HepG2 (cell line): ENCODE measurements at regions not wholly inside any gene's neighbourhood (a gene's known extent, or its start where the extent isn't known, plus 50 kb on each side); places are given as distances from the start of the nearest gene placed in this dataset.

ENCODE experiments used
- ATAC-seq: fragments of 200-7000 bp; cut with Tn5 transposase; 3 replicates; pipeline ENCODE4 v1.9.1; 2020; ENCODE audit warnings: mild to moderate bottlenecking, moderate library complexity
- BruUV-seq: library from RNA; stranded (reverse); fragments of 400-500 nt; replicated peaks from 2 replicates; lab custom pipeline; 2021; lab: Mats Ljungman, UMichigan
- CTCF ChIA-PET: fragments of 300-600 bp; formaldehyde crosslinking; extraction: SDS; loops from one replicate; lab custom pipeline; 2021; ENCODE audit warnings: low total read pairs, inconsistent platforms, low intra/inter-chr PET ratio; lab: Yijun Ruan, JAX
- POLR2A ChIA-PET: fragments of 350-600 bp; sonication (Branson Sonifier 250); formaldehyde crosslinking; loops from one replicate; lab custom pipeline; 2020; ENCODE audit warnings: antibody characterized with exemption, inconsistent platforms; lab: Yijun Ruan, JAX
- DNase-seq: peaks from one replicate; pipeline ENCODE4 v3.0.0-alpha.2; 2015; ENCODE audit warnings: low spot score
- FAIRE-seq: peaks from 3 replicates; lab custom pipeline; 2011; peaks lifted over from hg19 to GRCh38; lab: Jason Lieb, UNC
- H2AFZ ChIP-seq: one replicate; pipeline ENCODE4 v1.6.1; 2011; ENCODE audit warnings: low read length, inconsistent platforms
- H3K27ac ChIP-seq: fragments of 300-600 bp; 3 replicates; pipeline ENCODE4 v1.8.0; 2011; ENCODE audit warnings: mixed run types, mild to moderate bottlenecking, mixed read lengths, low read length, inconsistent platforms; ENCODE audit not compliant: insufficient read depth; ENCODE audit errors: extremely low read length
- H3K27me3 ChIP-seq, 2 experiments: fragments of 200-600 bp in 1 of 2; 2 replicates in 1 of 2; 3 replicates in 1 of 2; pipeline versions ENCODE4 v1.6.0 to v1.8.0; 2011; ENCODE audit warnings: low read length in 2 of 2, mild to moderate bottlenecking in 2 of 2, moderate library complexity in 2 of 2, inconsistent platforms in 1 of 2; ENCODE audit not compliant: insufficient read depth in 2 of 2, control insufficient read depth in 1 of 2
- H3K36me3 ChIP-seq, 2 experiments: fragments of 200-600 bp in 1 of 2; replicated peaks in 1 of 2; 2 replicates in 1 of 2; 3 replicates in 1 of 2; pipeline versions ENCODE4 v1.5.1 to v1.8.0; 2011; ENCODE audit warnings: low read length in 2 of 2, inconsistent platforms in 1 of 2; ENCODE audit not compliant: insufficient read depth in 2 of 2, control insufficient read depth in 1 of 2
- H3K4me1 ChIP-seq: 2 replicates; pipeline ENCODE4 v1.5.1; 2012; ENCODE audit warnings: low read length, inconsistent platforms; ENCODE audit not compliant: insufficient read depth
- H3K4me2 ChIP-seq: 2 replicates; pipeline ENCODE4 v1.6.0; 2011; ENCODE audit warnings: low read depth, low read length, inconsistent platforms
- H3K4me3 ChIP-seq, 3 experiments: fragments of 200-600 bp in 1 of 3; sonication (generic), shearing (Covaris generic) in 1 of 3; replicated peaks in 1 of 3; 2 replicates each; pipeline ENCODE4 v1.5.1; 2011 to 2016; ENCODE audit warnings: low read length in 3 of 3, inconsistent platforms in 2 of 3, low read depth in 2 of 3, mild to moderate bottlenecking in 2 of 3, control low read depth in 1 of 3, mixed read lengths in 1 of 3; ENCODE audit not compliant: insufficient read depth in 1 of 3
- H3K79me2 ChIP-seq: one replicate; pipeline ENCODE4 v1.6.1; 2011; ENCODE audit warnings: low read length, inconsistent platforms; ENCODE audit not compliant: insufficient read depth
- H3K9ac ChIP-seq: 2 replicates; pipeline ENCODE4 v1.6.0; 2011; ENCODE audit warnings: mild to moderate bottlenecking, low read depth, low read length, inconsistent platforms; ENCODE audit not compliant: insufficient read depth
- H3K9me3 ChIP-seq: 2 replicates; pipeline ENCODE4 v1.5.1; 2012; ENCODE audit warnings: mild to moderate bottlenecking, low read length
- H4K20me1 ChIP-seq: 2 replicates; pipeline ENCODE4 v1.6.0; 2011; ENCODE audit warnings: inconsistent platforms, mild to moderate bottlenecking, low read length, moderate library complexity; ENCODE audit not compliant: insufficient read depth
- CCAR2 ChIP-seq: fragments of 200-400 bp; formaldehyde crosslinking; optimal IDR thresholded peaks from 2 replicates; pipeline ENCODE3; 2018; ENCODE audit warnings: low read depth, mild to moderate bottlenecking, low read length, moderate library complexity
- GFI1 ChIP-seq: sonication (generic); formaldehyde crosslinking; IDR thresholded peaks from 2 replicates; pipeline ENCODE4 v1.5.0; 2020; ENCODE audit warnings: missing genetic modification reagents, mild to moderate bottlenecking, borderline replicate concordance
- KLF15 ChIP-seq: sonication (generic); formaldehyde crosslinking; IDR thresholded peaks from 2 replicates; pipeline ENCODE4 v1.8.1; 2023; ENCODE audit warnings: borderline replicate concordance, mild to moderate bottlenecking, inconsistent platforms, missing genetic modification reagents, mixed read lengths
- MAFF ChIP-seq: IDR thresholded peaks from 2 replicates; pipeline ENCODE4 v1.6.1; 2011; ENCODE audit warnings: low read depth, low read length, improper control_type of control experiment
- MAFK ChIP-seq, 2 experiments: IDR thresholded peaks in 1 of 2; conservative IDR thresholded peaks in 1 of 2; 2 replicates each; pipeline ENCODE4 v1.6.1; 2011; ENCODE audit warnings: improper control_type of control experiment in 2 of 2, low read length in 2 of 2
- MED8 ChIP-seq: sonication (generic); formaldehyde crosslinking; IDR thresholded peaks from 2 replicates; pipeline ENCODE4 v1.8.1; 2023; ENCODE audit warnings: mild to moderate bottlenecking, missing genetic modification reagents; ENCODE audit not compliant: insufficient replicate concordance
- PITX1 ChIP-seq: sonication (generic); formaldehyde crosslinking; IDR thresholded peaks from 2 replicates; pipeline ENCODE4 v1.5.1; 2020; ENCODE audit warnings: mild to moderate bottlenecking, missing genetic modification reagents
- POLR2A ChIP-seq, 2 experiments: IDR thresholded peaks; 2 replicates each; pipeline ENCODE4 v1.6.1; 2011; ENCODE audit warnings: low read depth in 2 of 2, low read length in 2 of 2, mild to moderate bottlenecking in 1 of 2, moderate library complexity in 1 of 2; ENCODE audit not compliant: insufficient read depth in 1 of 2
- POLR2AphosphoS2 ChIP-seq: IDR thresholded peaks from 2 replicates; pipeline ENCODE4 v1.6.1; 2011; ENCODE audit warnings: low read depth, low read length, improper control_type of control experiment
- PTBP1 ChIP-seq: fragments of 200-400 bp; formaldehyde crosslinking; IDR thresholded peaks from 2 replicates; pipeline ENCODE4 v1.6.1; 2018; ENCODE audit warnings: low read length, low read depth; ENCODE audit not compliant: poor library complexity, severe bottlenecking
- ZFYVE20 ChIP-seq: sonication (generic); formaldehyde crosslinking; IDR thresholded peaks from 2 replicates; pipeline ENCODE4 v1.8.0; 2023; ENCODE audit warnings: low read depth, mild to moderate bottlenecking, moderate library complexity, missing genetic modification reagents, borderline replicate concordance
- ZNF224 ChIP-seq: sonication (generic); formaldehyde crosslinking; IDR thresholded peaks from 2 replicates; pipeline ENCODE4 v1.5.0; 2020; ENCODE audit warnings: mild to moderate bottlenecking, missing genetic modification reagents
- ZNF337 ChIP-seq: sonication (generic); formaldehyde crosslinking; IDR thresholded peaks from 2 replicates; pipeline ENCODE4 v1.5.1; 2020; ENCODE audit warnings: missing genetic modification reagents, low read depth, mild to moderate bottlenecking, borderline replicate concordance
- ZNF660 ChIP-seq: sonication (generic); formaldehyde crosslinking; IDR thresholded peaks from 2 replicates; pipeline ENCODE4 v1.5.1; 2020; ENCODE audit warnings: mild to moderate bottlenecking, low read depth, missing genetic modification reagents, borderline replicate concordance
- WGBS: methylation state at CpG from one replicate; pipeline ENCODE4 v1.1.6; 2017; ENCODE audit warnings: low lambda C conversion rate; 5-methylcytosine and 5-hydroxymethylcytosine counted together
- in situ Hi-C: cut with HindIII; loops from 2 replicates; pipeline ENCODE4 v1.10.0; 2017; ENCODE audit warnings: low pct_unique_long_range_greater_than_20kb; ENCODE audit not compliant: extremely low pct_ligation_motif_present
- intact Hi-C: fragments of 100-400 bp; cut with micrococcal nuclease; formaldehyde crosslinking; loops from one replicate; pipeline ENCODE4 v1.10.0; 2022; ENCODE audit not compliant: unreplicated experiment
- TF ChIP-seq, protein P1 (sequence below): sonication (generic); formaldehyde crosslinking; IDR thresholded peaks from 2 replicates; pipeline ENCODE4 v1.4.0; 2020; ENCODE audit warnings: missing genetic modification reagents, borderline replicate concordance
- TF ChIP-seq, protein P2 (sequence below): sonication (generic); formaldehyde crosslinking; IDR thresholded peaks from 2 replicates; pipeline ENCODE4 v1.5.0; 2020; ENCODE audit warnings: missing genetic modification reagents
- TF ChIP-seq, protein P3 (sequence below): sonication (generic); formaldehyde crosslinking; IDR thresholded peaks from 2 replicates; pipeline ENCODE4 v1.5.1; 2020; ENCODE audit warnings: missing genetic modification reagents, mild to moderate bottlenecking, borderline replicate concordance
- TF ChIP-seq, protein P4 (sequence below): sonication (generic); formaldehyde crosslinking; IDR thresholded peaks from 2 replicates; pipeline ENCODE4 v1.8.1; 2022; ENCODE audit warnings: mild to moderate bottlenecking, missing genetic modification reagents

GRCh38 chr4:54937501-54937900 is 187.9 kb downstream of the KDR start (continued):
- TF ChIP-seq ZNF337 = no peak
- no peak for TF ChIP-seq GFI1 (CRISPR knock-in tag)
- TF ChIP-seq ZFYVE20 (CRISPR knock-in tag) = no peak

DNA sequence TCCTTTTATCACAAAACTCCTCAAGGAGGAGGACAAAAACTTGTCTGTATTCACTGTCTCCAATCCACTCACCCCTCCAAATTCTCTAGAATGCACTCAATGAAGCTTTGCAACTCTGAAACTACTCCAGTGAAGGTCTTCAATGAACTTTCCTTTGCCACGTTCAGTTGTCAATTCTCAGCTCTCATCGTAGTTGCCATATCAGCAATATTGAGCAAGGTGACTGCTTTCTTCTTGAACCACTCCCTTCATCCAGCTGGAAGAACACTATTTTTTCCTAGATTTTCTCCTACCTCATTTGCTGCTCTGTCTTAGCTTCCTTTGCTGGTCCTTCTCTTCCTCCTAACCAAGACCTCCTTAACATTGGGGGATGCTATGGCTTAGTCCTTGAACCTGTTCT is 191.8 kb downstream of the KDR start:
- intact Hi-C loops (no loop called here), in situ Hi-C loops (no loop called here)
- Histone ChIP-seq H4K20me1 (no peaks in the 10 kb centered on the region), H3K9ac (no peak overlapping the region), H3K4me2 (no peak overlapping the region), H3K4me3 (no peak overlapping the region), H2AFZ (no peak overlapping the region), H3K27ac (no peak overlapping the region), H3K27me3 (no peaks in the 10 kb centered on the region; a peak in 1 of 5 replicates), H3K36me3 (no peaks in the 10 kb centered on the region), H3K9me3 (no peaks in the 10 kb centered on the region), H3K4me1 (no peaks in the 10 kb centered on the region), H3K79me2 (no peaks in the 10 kb centered on the region)
- WGBS = 13% methylated on average over 2 of the region's 2 CpGs
- no peak for ATAC-seq
- ChIA-PET CTCF (no interaction called here), POLR2A (no interaction called here)
- BruUV-seq = no TSS peak
- DNase-seq = no peak
- no peak for FAIRE-seq
- TF ChIP-seq ZNF660 (CRISPR knock-in tag) (no peak), MED8 (CRISPR knock-in tag) (no peak), MAFK (conservative IDR thresholded peaks at IDR 0.05 in 1 of 2, IDR thresholded peaks at IDR 0.05 in 1 of 2; ENCODE audit: low read length in 2 of 2) (peak; percentile 56 to 66), CCAR2 (no peak), PTBP1 (no peak), POLR2AphosphoS2 (no peak), ZNF224 (no peak), MAFF (peak; percentile 44; the same call in 1 of the 2 replicates), PITX1 (CRISPR knock-in tag) (no peak), KLF15 (CRISPR knock-in tag) (no peak), POLR2A (IDR thresholded peaks at IDR 0.05; ENCODE audit: insufficient read depth in 1 of 2, low read depth in 2 of 2, low read length in 2 of 2) (no peak)
- TF ChIP-seq, protein P1, sequence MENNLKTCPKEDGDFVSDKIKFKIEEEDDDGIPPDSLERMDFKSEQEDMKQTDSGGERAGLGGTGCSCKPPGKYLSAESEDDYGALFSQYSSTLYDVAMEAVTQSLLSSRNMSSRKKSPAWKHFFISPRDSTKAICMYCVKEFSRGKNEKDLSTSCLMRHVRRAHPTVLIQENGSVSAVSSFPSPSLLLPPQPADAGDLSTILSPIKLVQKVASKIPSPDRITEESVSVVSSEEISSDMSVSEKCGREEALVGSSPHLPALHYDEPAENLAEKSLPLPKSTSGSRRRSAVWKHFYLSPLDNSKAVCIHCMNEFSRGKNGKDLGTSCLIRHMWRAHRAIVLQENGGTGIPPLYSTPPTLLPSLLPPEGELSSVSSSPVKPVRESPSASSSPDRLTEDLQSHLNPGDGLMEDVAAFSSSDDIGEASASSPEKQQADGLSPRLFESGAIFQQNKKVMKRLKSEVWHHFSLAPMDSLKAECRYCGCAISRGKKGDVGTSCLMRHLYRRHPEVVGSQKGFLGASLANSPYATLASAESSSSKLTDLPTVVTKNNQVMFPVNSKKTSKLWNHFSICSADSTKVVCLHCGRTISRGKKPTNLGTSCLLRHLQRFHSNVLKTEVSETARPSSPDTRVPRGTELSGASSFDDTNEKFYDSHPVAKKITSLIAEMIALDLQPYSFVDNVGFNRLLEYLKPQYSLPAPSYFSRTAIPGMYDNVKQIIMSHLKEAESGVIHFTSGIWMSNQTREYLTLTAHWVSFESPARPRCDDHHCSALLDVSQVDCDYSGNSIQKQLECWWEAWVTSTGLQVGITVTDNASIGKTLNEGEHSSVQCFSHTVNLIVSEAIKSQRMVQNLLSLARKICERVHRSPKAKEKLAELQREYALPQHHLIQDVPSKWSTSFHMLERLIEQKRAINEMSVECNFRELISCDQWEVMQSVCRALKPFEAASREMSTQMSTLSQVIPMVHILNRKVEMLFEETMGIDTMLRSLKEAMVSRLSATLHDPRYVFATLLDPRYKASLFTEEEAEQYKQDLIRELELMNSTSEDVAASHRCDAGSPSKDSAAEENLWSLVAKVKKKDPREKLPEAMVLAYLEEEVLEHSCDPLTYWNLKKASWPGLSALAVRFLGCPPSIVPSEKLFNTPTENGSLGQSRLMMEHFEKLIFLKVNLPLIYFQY = no peak
- TF ChIP-seq, protein P2, sequence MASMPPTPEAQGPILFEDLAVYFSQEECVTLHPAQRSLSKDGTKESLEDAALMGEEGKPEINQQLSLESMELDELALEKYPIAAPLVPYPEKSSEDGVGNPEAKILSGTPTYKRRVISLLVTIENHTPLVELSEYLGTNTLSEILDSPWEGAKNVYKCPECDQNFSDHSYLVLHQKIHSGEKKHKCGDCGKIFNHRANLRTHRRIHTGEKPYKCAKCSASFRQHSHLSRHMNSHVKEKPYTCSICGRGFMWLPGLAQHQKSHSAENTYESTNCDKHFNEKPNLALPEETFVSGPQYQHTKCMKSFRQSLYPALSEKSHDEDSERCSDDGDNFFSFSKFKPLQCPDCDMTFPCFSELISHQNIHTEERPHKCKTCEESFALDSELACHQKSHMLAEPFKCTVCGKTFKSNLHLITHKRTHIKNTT = no peak
- TF ChIP-seq, protein P3, sequence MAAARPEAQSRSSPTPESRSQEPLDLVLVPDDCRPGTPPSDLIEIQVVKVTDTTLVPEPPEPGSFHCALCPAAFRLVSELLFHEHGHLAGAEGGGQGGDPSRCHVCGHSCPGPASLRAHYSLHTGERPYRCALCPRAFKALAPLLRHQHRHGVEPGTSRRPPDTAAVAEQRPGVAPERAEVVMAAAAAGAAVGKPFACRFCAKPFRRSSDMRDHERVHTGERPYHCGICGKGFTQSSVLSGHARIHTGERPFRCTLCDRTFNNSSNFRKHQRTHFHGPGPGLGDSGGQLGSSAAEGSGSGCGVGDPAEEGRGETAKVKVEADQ (CRISPR knock-in tag) = no peak
- TF ChIP-seq, protein P4, sequence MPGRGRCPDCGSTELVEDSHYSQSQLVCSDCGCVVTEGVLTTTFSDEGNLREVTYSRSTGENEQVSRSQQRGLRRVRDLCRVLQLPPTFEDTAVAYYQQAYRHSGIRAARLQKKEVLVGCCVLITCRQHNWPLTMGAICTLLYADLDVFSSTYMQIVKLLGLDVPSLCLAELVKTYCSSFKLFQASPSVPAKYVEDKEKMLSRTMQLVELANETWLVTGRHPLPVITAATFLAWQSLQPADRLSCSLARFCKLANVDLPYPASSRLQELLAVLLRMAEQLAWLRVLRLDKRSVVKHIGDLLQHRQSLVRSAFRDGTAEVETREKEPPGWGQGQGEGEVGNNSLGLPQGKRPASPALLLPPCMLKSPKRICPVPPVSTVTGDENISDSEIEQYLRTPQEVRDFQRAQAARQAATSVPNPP = no peak
